ENCODE measurements at regions not wholly inside any gene's neighbourhood (a gene's known extent, or its start where the extent isn't known, plus 50 kb on each side); places are given as distances from the start of the nearest gene placed in this dataset.
A peak's percentile ranks its signal among the peaks of the same experiment; 100 is the strongest.

GRCh38 chr2:52857722-52858121 lies 909.9 kb upstream of the CHAC2 start:
- Histone ChIP-seq H3K9me3 (ENCODE audit: low read depth) (no peaks in the 10 kb centered on the region), H3K4me2 (ENCODE audit: unreplicated experiment) (no peak overlapping the region), H3K4me3 (no peak overlapping the region), H4K20me1 (ENCODE audit: insufficient read depth) (no peaks in the 10 kb centered on the region), H3K36me3 (ENCODE audit: low read depth) (no peaks in the 10 kb centered on the region), H3K27me3 (replicated peaks; ENCODE audit: insufficient read depth) (no peaks in the 10 kb centered on the region), H3K79me2 (ENCODE audit: insufficient read depth) (no peaks in the 10 kb centered on the region), H3K4me1 (ENCODE audit: insufficient read depth) (0 out of 2 replicates have a peak, but pooled peaks cover 4% of the 10 kb centered on the region), H3K27ac (no peak overlapping the region), H3F3A (ENCODE audit: insufficient read depth) (no peaks in the 10 kb centered on the region), H3K9ac (no peak overlapping the region), H2AFZ (no peak overlapping the region), H3K9me2 (ENCODE audit: insufficient read depth) (no peaks in the 10 kb centered on the region)
- in situ Hi-C loops (cut with MboI): no loop called here
- no peak for DNase-seq
- TF ChIP-seq EZH2 (IDR thresholded peaks at IDR 0.05; ENCODE audit: insufficient read depth, poor library complexity, severe bottlenecking) (no peak), EZH2phosphoT487 (IDR thresholded peaks at IDR 0.05; ENCODE audit: insufficient read depth, low read depth) (no peak)
- 51 to 54% methylated on average over 3 of the region's 3 CpGs for WGBS, 2 experiments (ENCODE audit: low coverage in 1 of 2, low lambda C conversion rate in 2 of 2, missing lambda C conversion rate in 2 of 2)

- WGBS, 2 experiments (ENCODE audit: low coverage in 1 of 2, low lambda C conversion rate in 2 of 2, missing lambda C conversion rate in 2 of 2): 38 to 46% methylated on average over 7 of the region's 7 CpGs
- no peaks in the 10 kb centered on the region for H3K9me3 ChIP-seq (ENCODE audit: low read depth)
- no peaks in the 10 kb centered on the region for H3K36me3 ChIP-seq (ENCODE audit: low read depth)
- no peak for DNase-seq
- no peaks in the 10 kb centered on the region for H3K4me1 ChIP-seq (ENCODE audit: insufficient read depth)
- no peak overlapping the region for H3K4me2 ChIP-seq (ENCODE audit: unreplicated experiment)
- H4K20me1 ChIP-seq (ENCODE audit: insufficient read depth): no peaks in the 10 kb centered on the region
- no peaks in the 10 kb centered on the region for H3K79me2 ChIP-seq (ENCODE audit: insufficient read depth)
- no peaks in the 10 kb centered on the region for H3F3A ChIP-seq (ENCODE audit: insufficient read depth)
- no peaks in the 10 kb centered on the region for H3K27me3 ChIP-seq (replicated peaks; ENCODE audit: insufficient read depth)
- H2AFZ ChIP-seq: no peak overlapping the region
- no peaks in the 10 kb centered on the region for H3K9me2 ChIP-seq (ENCODE audit: insufficient read depth)
- TF ChIP-seq EZH2 (IDR thresholded peaks at IDR 0.05; ENCODE audit: insufficient read depth, poor library complexity, severe bottlenecking) (no peak), EZH2phosphoT487 (IDR thresholded peaks at IDR 0.05; ENCODE audit: insufficient read depth, low read depth) (no peak)
- H3K4me3 ChIP-seq: no peak overlapping the region
- in situ Hi-C loops (cut with MboI): no loop called here
- H3K9ac ChIP-seq: no peak overlapping the region
- no peak overlapping the region for H3K27ac ChIP-seq
Observed at GRCh38 chr2:52852006-52852405, 915.6 kb upstream of the CHAC2 start.

- in situ Hi-C loops (cut with MboI): no loop called here
- Histone ChIP-seq H3K4me1 (ENCODE audit: insufficient read depth) (no peaks in the 10 kb centered on the region), H3K27me3 (replicated peaks; ENCODE audit: insufficient read depth) (no peaks in the 10 kb centered on the region), H3K9me2 (ENCODE audit: insufficient read depth) (no peaks in the 10 kb centered on the region), H3K27ac (no peak overlapping the region), H3K79me2 (ENCODE audit: insufficient read depth) (no peaks in the 10 kb centered on the region), H3K9me3 (ENCODE audit: low read depth) (no peaks in the 10 kb centered on the region), H4K20me1 (ENCODE audit: insufficient read depth) (no peaks in the 10 kb centered on the region), H3K9ac (no peak overlapping the region), H3K4me2 (ENCODE audit: unreplicated experiment) (no peak overlapping the region), H3F3A (ENCODE audit: insufficient read depth) (no peaks in the 10 kb centered on the region), H2AFZ (no peak overlapping the region), H3K4me3 (no peak overlapping the region), H3K36me3 (ENCODE audit: low read depth) (no peaks in the 10 kb centered on the region)
- DNase-seq: no peak
- TF ChIP-seq EZH2phosphoT487 (IDR thresholded peaks at IDR 0.05; ENCODE audit: insufficient read depth, low read depth) (no peak), EZH2 (IDR thresholded peaks at IDR 0.05; ENCODE audit: insufficient read depth, poor library complexity, severe bottlenecking) (no peak)
- WGBS, 2 experiments (ENCODE audit: low coverage in 1 of 2, low lambda C conversion rate in 2 of 2, missing lambda C conversion rate in 2 of 2): 21 to 24% methylated on average over 5 of the region's 5 CpGs
Observed at GRCh38 chr2:52844701-52845423, 922.7 kb upstream of the CHAC2 start.

- in situ Hi-C loops (cut with MboI): no loop called here
- no peaks in the 10 kb centered on the region for H3K4me1 ChIP-seq (ENCODE audit: insufficient read depth)
- no peak overlapping the region for H3K27ac ChIP-seq
- no peaks in the 10 kb centered on the region for H3K9me3 ChIP-seq (ENCODE audit: low read depth)
- no peak overlapping the region for H3K4me3 ChIP-seq
- TF ChIP-seq EZH2phosphoT487 (IDR thresholded peaks at IDR 0.05; ENCODE audit: insufficient read depth, low read depth): no peak
- TF ChIP-seq EZH2 (IDR thresholded peaks at IDR 0.05; ENCODE audit: insufficient read depth, poor library complexity, severe bottlenecking): no peak
- no peaks in the 10 kb centered on the region for H3F3A ChIP-seq (ENCODE audit: insufficient read depth)
- peak; percentile 0 for DNase-seq
- no peak overlapping the region for H3K4me2 ChIP-seq (ENCODE audit: unreplicated experiment)
- no peak overlapping the region for H2AFZ ChIP-seq
- WGBS, 2 experiments (ENCODE audit: low coverage in 1 of 2, low lambda C conversion rate in 2 of 2, missing lambda C conversion rate in 2 of 2): 32 to 40% methylated on average over 2 of the region's 2 CpGs
- H4K20me1 ChIP-seq (ENCODE audit: insufficient read depth): no peaks in the 10 kb centered on the region; the same call in 1 of the 2 replicates
- H3K9me2 ChIP-seq (ENCODE audit: insufficient read depth): no peaks in the 10 kb centered on the region
- H3K79me2 ChIP-seq (ENCODE audit: insufficient read depth): no peaks in the 10 kb centered on the region
- H3K9ac ChIP-seq: no peak overlapping the region
- no peaks in the 10 kb centered on the region for H3K27me3 ChIP-seq (replicated peaks; ENCODE audit: insufficient read depth)
- no peaks in the 10 kb centered on the region for H3K36me3 ChIP-seq (ENCODE audit: low read depth)
Observed at GRCh38 chr2:52835909-52836308, 931.7 kb upstream of the CHAC2 start.

All from GM23248 (cell line).